Fibroblast of the aortic adventitia (primary cell): ENCODE measurements at regions not wholly inside any gene's neighbourhood (a gene's known extent, or its start where the extent isn't known, plus 50 kb on each side); places are given as distances from the start of the nearest gene placed in this dataset.

Source experiments
- DNase-seq: peaks from one replicate; pipeline ENCODE4 v3.0.0-alpha.2; 2010; ENCODE audit warnings: low read depth
- H3K4me3 ChIP-seq: 2 replicates; pipeline ENCODE4 v1.5.1; 2011; ENCODE audit warnings: low read depth, mild to moderate bottlenecking, control low read depth, low read length, moderate library complexity
- CTCF ChIP-seq: IDR thresholded peaks from 2 replicates; pipeline ENCODE4 v1.5.1; 2011; ENCODE audit warnings: mild to moderate bottlenecking, low read length, control low read depth, inconsistent platforms; ENCODE audit not compliant: insufficient read depth

- no peak for DNase-seq
- no peak overlapping the region for H3K4me3 ChIP-seq
- TF ChIP-seq CTCF, result no peak
Measured at GRCh38 chr10:78403781-78404180, 370.1 kb downstream of the RPS24 start.

DNA sequence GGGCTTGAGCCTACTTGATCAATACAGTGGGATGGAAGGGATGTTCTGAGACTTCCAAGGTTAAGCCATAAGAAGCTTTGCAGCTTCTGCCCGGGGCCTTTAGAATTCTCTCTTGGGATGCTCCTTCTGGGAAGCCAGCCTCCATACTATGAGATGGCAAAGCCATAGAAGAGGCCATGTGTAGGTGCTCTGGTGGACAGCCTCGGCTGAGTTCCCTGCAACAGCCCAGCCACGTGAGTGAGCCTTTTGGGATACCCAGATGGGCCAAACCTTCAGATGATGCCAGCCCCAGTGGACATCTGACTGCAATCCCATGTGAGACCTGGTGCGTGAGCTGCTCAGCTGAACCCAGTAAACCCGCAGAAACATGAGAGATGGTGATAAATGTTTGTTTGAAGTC is 370.6 kb downstream of the RPS24 start:
- no peak for TF ChIP-seq CTCF
- H3K4me3 ChIP-seq, result no peak overlapping the region
- DNase-seq, result no peak

DNA sequence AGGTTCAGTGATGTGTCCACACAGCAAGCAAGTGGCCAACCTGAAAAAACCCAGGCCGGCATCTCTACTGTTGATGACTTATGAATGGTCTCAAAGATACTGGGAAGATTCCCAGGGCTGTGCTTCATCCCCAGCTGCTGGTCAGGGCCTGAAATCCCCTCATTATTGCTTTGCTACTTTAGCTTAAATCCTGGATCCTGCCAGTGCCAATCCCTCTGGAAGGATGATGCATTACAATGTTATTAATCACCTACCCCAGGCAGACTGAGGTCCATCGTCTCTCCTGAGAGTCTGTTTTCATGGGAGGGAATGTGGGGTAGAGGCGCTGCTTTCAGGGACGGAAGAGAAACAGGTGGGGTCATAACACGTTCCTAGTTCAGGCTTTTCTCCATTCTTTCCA is 371.6 kb downstream of the RPS24 start:
- peak; percentile 42 for DNase-seq
- no peak for TF ChIP-seq CTCF
- no peak overlapping the region for H3K4me3 ChIP-seq

DNA sequence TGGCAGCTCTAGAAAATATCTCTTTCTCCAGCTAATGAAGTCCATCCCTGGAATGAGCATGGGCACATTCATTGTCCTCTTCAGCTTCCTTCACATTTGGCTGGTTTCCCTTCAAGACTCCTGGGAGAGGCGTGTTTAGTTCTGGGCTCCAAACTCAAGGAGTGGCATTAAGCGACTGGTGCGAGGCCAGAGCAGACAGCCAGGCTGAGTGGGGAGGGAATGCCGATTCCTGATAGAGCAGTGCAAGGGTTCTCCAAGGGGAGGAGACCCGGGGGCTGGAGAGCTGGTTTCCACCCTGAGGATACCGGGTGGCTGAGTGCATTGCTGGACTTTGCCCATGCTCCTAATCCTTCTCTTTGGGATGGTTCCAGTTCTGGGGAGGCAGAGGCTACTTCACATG is 372.1 kb downstream of the RPS24 start:
- DNase-seq, result no peak
- H3K4me3 ChIP-seq, result no peak overlapping the region
- TF ChIP-seq CTCF, result no peak

DNA sequence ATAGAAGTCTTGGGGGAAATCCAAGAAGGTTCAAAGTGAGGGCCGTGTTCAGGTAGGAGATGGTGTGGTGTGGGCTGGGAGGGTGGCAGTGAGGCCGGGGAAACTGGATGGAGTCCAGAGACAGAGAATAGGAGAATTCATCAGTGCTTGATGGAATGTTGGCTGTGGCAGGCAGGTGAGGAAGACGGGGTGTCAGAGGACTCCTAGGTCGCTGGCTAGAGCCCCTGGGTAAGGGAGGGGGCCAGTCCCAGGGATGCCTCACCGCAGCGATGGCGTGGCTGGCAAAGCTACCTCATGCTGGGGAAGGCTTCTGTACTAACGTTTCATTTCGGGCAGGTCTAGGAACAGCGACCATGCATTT is 373.0 kb downstream of the RPS24 start:
- DNase-seq, result no peak
- H3K4me3 ChIP-seq, result peak overlapping the region; percentile 35
- TF ChIP-seq CTCF, result no peak

DNA sequence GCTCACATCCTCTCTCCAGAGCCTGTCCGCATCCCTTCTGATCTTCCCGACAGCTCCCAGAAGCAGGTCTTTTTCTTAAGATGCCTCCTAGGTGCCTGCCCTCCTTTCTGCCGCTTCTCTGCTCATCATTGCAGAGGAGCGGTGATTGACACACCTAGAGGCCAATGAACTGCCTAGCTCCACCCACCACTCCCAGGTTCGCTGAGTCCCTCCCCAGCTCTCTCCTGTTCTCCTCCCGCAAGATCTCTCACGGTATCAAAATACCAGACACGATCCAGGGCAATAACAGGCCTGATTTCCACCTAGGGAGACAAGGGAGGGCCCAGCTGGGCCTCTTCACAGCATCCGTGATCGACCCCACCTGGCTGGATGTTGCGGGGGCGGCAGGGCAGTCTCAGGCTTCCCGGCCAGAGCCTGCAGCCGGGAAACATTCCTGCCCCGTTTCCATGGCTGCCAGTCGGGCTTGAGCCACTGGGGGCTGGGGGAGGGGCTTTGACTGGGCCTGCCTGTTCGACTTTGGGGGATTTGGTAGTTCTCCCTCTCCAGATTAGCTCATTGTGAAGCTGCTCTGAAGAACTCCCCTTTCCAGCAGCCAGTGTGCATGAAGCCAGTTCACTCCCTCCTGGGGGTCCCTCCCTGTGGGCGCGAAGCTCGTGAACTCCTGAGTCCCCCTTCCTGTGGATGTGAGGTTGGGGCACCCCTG is 373.5 kb downstream of the RPS24 start:
- DNase-seq, result peak; percentile 88
- no peak for TF ChIP-seq CTCF
- peak overlapping the region; percentile 35 for H3K4me3 ChIP-seq

- DNase-seq, result no peak
- TF ChIP-seq CTCF, result no peak
- no peak overlapping the region for H3K4me3 ChIP-seq
Measured at GRCh38 chr10:78407966-78408365, 374.3 kb downstream of the RPS24 start.
